Epithelial cell of esophagus (primary cell): ENCODE measurements at regions not wholly inside any gene's neighbourhood (a gene's known extent, or its start where the extent isn't known, plus 50 kb on each side); places are given as distances from the start of the nearest gene placed in this dataset.
A peak's percentile ranks its signal among the peaks of the same experiment; 100 is the strongest.

Experiments
- DNase-seq: peaks from one replicate; pipeline ENCODE4 v3.0.0; 2010; ENCODE audit warnings: low read depth
- H3K4me3 ChIP-seq: 2 replicates; pipeline ENCODE4 v1.5.1; 2011; ENCODE audit warnings: mild to moderate bottlenecking, low read length, control low read depth
- TF ChIP-seq, protein P1 (sequence below): IDR thresholded peaks from 2 replicates; pipeline ENCODE4 v1.5.1; 2011; ENCODE audit warnings: low read depth, mild to moderate bottlenecking, low read length, control low read depth, inconsistent platforms; ENCODE audit not compliant: insufficient read depth; ENCODE audit errors: missing control alignments

DNA sequence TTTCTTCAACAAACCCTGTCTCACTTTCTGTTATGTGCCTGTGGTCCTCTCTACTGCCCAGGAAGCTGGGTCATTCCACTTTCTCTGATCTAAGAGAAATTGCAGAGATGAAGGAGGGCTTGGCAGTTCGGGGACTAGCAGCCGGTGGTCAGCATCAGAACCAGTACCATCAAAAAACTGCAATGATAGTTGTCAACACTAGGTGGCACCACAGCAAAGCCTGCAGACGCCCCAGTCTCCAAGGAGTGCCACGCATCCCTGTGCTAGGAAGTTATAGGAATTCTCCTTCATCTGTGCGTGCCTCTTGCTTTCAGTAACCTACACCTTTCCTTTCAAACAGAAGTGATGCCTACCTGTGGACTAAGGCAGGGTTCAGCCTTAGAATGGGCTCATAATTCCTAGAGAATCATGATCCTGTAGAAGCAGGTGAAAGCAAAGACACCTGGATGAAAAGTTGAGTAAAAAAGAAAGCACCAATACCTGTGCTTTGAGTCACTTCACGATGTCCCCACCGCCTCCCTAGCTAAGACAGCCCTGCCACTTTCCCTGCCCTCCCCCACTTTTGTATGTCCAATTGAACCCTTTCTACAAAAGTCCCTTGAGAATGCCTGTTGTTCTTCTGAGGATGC lies 129.2 kb downstream of the ADAMTS1 start:
- DNase-seq: peak; percentile 65
- H3K4me3 ChIP-seq: no peak overlapping the region
- TF ChIP-seq, protein P1, sequence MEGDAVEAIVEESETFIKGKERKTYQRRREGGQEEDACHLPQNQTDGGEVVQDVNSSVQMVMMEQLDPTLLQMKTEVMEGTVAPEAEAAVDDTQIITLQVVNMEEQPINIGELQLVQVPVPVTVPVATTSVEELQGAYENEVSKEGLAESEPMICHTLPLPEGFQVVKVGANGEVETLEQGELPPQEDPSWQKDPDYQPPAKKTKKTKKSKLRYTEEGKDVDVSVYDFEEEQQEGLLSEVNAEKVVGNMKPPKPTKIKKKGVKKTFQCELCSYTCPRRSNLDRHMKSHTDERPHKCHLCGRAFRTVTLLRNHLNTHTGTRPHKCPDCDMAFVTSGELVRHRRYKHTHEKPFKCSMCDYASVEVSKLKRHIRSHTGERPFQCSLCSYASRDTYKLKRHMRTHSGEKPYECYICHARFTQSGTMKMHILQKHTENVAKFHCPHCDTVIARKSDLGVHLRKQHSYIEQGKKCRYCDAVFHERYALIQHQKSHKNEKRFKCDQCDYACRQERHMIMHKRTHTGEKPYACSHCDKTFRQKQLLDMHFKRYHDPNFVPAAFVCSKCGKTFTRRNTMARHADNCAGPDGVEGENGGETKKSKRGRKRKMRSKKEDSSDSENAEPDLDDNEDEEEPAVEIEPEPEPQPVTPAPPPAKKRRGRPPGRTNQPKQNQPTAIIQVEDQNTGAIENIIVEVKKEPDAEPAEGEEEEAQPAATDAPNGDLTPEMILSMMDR: peak; percentile 87

DNA sequence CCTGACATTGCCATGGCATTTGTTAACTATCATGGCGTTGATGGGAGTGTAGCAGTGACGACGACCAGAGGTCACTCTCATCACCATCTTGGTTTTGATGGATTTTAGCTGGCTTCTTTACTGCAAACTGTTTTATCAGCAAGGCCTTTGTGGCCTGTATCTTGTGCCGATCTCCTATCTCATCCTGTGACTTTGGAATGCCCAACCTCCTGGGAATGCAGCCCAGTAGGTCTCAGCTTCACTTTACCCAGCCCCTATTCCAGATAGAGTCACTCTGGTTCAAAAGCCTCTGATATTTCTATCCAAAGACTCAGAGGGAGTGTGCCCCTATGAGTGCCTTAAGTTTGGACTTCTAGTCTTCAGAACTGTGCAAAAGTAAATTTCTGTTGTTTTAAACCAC lies 130.1 kb downstream of the ADAMTS1 start:
- no peak for DNase-seq
- TF ChIP-seq, protein P1: no peak
- H3K4me3 ChIP-seq: no peak overlapping the region

DNA sequence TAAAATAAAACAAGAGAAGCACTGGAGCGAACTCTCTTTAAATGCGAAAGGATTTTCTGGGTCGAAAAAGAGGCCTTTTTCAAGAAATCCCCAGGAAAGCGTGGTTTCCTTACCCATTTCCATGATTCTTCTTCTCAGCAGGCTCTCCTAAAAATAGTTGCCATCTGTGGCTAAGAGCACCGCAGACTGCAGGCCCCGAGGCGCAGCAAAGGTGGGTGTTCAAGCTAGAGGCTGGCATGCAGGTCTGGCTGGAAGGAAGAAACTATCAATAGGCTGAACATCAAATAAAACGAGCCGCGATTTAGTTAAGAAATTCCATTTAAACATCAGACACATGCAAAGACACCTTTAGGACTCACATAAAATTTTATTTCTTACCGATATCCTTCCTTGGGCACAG lies 135.1 kb downstream of the ADAMTS1 start:
- TF ChIP-seq, protein P1: no peak
- DNase-seq: no peak
- H3K4me3 ChIP-seq: no peak overlapping the region

DNA sequence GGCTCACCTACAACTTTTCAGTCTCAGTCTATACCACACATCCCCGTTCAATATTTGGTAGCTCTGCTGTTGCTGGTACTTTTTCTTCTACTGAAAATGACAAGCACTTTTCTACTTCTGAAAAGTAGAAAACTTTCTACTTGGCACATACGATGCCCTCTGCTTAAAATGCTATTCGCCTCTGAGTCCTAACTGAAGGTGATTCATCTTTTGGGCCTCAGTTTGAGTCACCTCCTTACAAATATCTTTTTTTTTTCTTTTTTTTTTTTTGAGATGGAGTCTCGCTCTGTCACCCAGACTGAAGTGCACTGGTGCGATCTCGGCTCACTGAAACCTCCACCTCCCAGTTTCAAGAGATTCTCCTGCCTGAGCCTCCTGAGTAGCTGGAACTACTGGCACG lies 136.0 kb upstream of the CYYR1 start:
- TF ChIP-seq, protein P1: no peak
- DNase-seq: peak; percentile 77

DNA sequence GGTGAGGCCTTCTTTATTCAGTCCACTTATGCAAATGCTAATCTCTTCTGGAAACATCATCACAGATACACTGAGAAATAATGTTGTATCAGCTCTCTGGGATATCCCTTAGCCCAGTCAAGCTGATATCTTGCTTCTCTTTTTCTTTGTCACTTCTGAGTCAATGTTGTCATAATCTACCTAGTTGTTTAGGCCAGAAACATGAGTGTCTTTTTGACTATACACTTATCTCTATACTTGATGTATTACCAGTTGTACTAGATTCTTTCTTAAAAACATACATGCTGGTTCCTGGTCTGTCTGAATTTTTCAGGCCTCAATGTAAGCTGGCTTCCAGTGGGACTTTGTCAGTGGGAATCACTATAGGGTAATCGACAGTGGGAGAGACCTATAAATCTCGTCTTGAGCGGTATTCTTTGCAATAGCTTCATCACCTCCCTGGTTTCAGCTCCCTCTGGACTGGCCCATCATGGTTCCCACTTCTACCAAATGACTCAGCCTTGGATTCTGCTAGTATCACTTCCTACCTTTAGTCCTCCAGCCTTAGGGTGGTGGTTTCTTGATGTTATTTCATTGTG lies 135.2 kb upstream of the CYYR1 start:
- peak; percentile 23 for DNase-seq
- H3K4me3 ChIP-seq: no peak overlapping the region
- TF ChIP-seq, protein P1: no peak

More for the DNA sequence above, 136.0 kb upstream of the CYYR1 start:
- H3K4me3 ChIP-seq: no peak overlapping the region

DNA sequence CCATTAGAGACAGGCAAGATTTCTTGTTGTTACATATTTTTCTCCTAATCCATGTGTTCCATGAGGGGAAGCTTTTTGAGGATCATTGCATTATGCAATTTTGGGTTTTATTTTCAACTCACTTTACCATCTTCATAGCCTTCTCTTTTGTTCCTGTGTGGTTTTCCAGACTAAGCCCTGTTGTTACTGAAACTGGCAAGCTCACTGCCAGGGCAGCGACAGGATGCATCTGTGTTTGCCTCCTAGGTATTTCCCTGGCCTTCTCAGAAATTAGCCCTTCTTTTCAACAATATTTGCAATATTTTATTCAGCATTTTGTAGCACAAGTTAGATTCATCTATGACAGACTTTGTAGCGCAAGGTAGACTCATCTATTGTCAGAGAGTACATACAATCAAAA lies 134.2 kb upstream of the CYYR1 start:
- TF ChIP-seq, protein P1: no peak
- no peak for DNase-seq
- H3K4me3 ChIP-seq: no peak overlapping the region

DNA sequence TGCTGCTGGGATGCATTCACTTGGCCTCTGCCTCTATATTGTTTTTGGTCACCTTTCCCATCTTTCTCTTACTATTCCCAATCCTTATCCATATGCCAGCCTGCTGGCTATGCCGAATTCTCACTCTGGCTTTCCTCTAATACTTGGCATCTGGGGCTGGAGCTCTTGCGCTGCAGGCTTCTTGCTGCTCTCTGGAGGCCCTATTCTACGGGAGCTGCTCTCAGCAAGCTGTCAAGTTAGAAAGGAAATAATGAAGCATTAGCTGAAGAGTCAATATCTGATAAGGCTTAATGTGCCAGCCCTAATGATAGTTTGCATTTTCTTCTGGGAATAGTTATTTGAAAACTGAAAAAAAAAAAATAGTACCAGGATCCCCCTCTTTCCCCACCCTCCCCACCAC lies 125.3 kb upstream of the CYYR1 start:
- no peak for DNase-seq
- TF ChIP-seq, protein P1: no peak
- no peak overlapping the region for H3K4me3 ChIP-seq
